LNCAP (cell line): ENCODE measurements at regions not wholly inside any gene's neighbourhood (a gene's known extent, or its start where the extent isn't known, plus 50 kb on each side); places are given as distances from the start of the nearest gene placed in this dataset.

ENCODE experiments used
- CTCF ChIP-seq: fragments of 450-650 bp; IDR thresholded peaks from 2 replicates; pipeline ENCODE4 v1.5.1; 2017; ENCODE audit warnings: mild to moderate bottlenecking

- no peak for TF ChIP-seq CTCF
These were observed 524.3 kb upstream of the GRAMD2B start for GRCh38 chr5:125898851-125899405.

- TF ChIP-seq CTCF, result no peak
These were observed 511.2 kb upstream of the GRAMD2B start for GRCh38 chr5:125912028-125912427.

GRCh38 chr5:125913200-125913599 is 510.0 kb upstream of the GRAMD2B start:
- no peak for TF ChIP-seq CTCF

- TF ChIP-seq CTCF, result no peak
These were observed 508.7 kb upstream of the GRAMD2B start for GRCh38 chr5:125914471-125914870.

GRCh38 chr5:125926172-125926571 is 497.0 kb upstream of the GRAMD2B start:
- TF ChIP-seq CTCF, result no peak

- TF ChIP-seq CTCF, result no peak
These were observed 494.5 kb upstream of the GRAMD2B start for GRCh38 chr5:125928663-125929062.

GRCh38 chr5:125950012-125950615 is 473.1 kb upstream of the GRAMD2B start:
- TF ChIP-seq CTCF, result no peak

GRCh38 chr5:125961150-125961549 is 462.1 kb upstream of the GRAMD2B start:
- TF ChIP-seq CTCF, result no peak
